Hepatocyte (in vitro differentiated cells): ENCODE measurements at regions not wholly inside any gene's neighbourhood (a gene's known extent, or its start where the extent isn't known, plus 50 kb on each side); places are given as distances from the start of the nearest gene placed in this dataset.

Source experiments
- CTCF ChIP-seq: fragments of 200-600 bp; sonication (generic); IDR thresholded peaks from 2 replicates; pipeline ENCODE4 v1.5.1; 2016; ENCODE audit warnings: antibody characterized with exemption, mild to moderate bottlenecking; ENCODE audit not compliant: poor library complexity
- EZH2phosphoT487 ChIP-seq: fragments of 200-600 bp; sonication (generic); IDR thresholded peaks from one replicate; pipeline ENCODE4 v1.6.1; 2018; ENCODE audit warnings: antibody characterized with exemption, mild to moderate bottlenecking, low read depth, moderate library complexity; ENCODE audit not compliant: unreplicated experiment, severe bottlenecking

GRCh38 chr2:39535636-39536185, 98.6 kb upstream of the MAP4K3 start:
- TF ChIP-seq CTCF (no peak), EZH2phosphoT487 (no peak)
